ENCODE measurements at regions not wholly inside any gene's neighbourhood (a gene's known extent, or its start where the extent isn't known, plus 50 kb on each side); places are given as distances from the start of the nearest gene placed in this dataset.
"Not testable (repeated sequence)": the region's sequence is repeated elsewhere in the genome, so short reads cannot be mapped to it uniquely, and the experiment has no call there.

- no peak for DNase-seq
Observed at GRCh38 chr5:120251898-120252297, 212.2 kb upstream of the PRR16 start.

GRCh38 chr5:120252839-120253238 lies 211.3 kb upstream of the PRR16 start:
- no peak for DNase-seq

DNA sequence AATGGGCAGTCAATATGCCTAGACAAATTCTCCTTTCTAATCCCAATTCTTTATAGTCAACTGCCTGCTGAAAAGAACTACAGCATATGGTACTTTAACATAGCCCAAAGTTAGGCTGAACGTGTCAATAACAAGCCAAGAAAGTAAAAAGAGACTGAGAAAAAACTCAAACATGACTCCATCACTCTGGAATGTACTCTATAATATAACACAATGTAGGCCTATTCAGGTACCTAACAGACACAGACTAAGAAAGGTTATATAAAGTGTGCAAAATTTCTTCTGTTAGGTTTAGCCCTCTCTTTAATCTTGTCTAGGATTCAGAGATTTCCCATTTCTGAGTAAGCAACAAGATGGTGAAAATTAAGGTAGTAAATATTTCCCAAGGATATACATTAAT lies 209.7 kb upstream of the PRR16 start:
- no peak for DNase-seq

DNA sequence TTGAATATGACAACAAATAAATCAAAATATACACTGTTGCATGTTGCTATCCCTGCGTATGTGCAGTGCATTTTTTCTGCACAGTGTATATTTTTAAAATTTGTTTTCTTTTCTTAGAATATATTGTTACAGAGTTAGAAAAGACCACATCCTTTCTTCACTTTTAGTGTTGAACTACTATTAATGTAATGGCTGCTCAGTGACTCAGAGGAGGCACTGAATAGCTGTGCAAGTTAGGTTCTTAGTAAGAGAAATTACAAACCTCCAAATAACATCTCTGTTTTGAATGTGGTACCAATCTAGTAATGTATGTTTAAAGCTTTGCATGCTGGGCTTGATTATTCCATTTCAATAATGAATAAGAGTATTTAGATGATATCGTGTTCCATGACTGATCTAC lies 208.9 kb upstream of the PRR16 start:
- DNase-seq: no peak

DNA sequence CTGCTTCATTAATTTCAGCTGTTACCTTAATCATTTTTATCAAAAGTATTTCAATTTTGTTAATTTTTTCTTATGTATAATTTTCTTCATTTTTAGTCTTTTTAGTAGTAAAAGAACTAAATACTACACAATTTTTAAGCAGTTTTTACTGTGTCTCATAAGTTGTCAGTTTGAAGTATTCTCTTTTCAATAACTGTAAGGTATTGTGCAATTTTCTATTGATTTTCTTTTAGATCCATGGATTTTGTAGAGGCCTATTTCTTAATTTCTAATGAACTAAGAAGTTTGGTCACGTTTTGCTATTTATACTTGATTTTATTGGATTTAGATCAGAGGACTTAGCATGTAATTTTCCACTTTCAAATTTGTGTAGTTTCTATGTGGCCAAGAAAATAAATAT lies 207.7 kb upstream of the PRR16 start:
- no peak for DNase-seq

GRCh38 chr5:120257358-120257971 lies 206.6 kb upstream of the PRR16 start:
- no peak for DNase-seq

GRCh38 chr5:120258123-120258522 lies 206.0 kb upstream of the PRR16 start:
- DNase-seq: no peak

- DNase-seq: no peak
Observed at GRCh38 chr5:120260651-120261050, 203.4 kb upstream of the PRR16 start.

DNA sequence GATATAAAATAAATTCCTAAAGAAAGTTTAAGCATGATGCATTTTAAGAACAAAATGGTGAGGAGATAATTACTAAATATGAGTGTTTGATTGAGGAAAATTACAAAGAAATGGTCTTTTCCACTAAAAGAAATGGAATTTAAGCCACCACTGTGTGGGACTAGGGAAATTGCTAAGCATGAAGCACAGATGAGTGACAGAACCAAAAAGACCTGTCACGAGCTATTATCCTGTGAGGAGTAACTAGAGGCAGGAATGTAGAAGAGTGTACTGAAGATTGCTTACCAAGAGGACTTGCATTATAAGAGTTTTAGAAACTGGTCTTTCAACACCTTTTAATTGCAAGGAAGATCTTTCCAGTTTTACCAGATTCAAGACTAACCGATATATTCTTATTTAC lies 193.6 kb upstream of the PRR16 start:
- DNase-seq: no peak

GRCh38 chr5:120293796-120294195 lies 170.3 kb upstream of the PRR16 start:
- DNase-seq: no peak

DNA sequence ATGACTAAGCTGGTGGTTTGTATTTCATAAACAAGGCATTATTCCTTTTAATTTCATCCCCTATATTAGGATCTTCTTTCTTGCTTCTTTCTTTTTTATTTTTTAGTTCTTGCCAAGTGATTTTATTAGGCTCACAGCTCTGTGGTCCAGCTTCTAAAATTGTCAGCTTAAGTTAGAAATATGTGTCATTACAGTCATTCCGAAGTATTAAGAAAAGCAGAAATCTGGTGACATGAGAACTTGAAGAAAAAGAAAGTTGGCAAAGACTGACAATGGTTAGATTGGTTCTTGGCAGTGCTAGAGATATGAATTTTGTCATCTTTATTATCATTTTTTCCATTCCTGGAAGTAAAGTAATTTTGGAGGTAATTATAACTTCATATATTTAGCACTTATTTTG lies 166.5 kb upstream of the PRR16 start:
- DNase-seq: no peak

DNA sequence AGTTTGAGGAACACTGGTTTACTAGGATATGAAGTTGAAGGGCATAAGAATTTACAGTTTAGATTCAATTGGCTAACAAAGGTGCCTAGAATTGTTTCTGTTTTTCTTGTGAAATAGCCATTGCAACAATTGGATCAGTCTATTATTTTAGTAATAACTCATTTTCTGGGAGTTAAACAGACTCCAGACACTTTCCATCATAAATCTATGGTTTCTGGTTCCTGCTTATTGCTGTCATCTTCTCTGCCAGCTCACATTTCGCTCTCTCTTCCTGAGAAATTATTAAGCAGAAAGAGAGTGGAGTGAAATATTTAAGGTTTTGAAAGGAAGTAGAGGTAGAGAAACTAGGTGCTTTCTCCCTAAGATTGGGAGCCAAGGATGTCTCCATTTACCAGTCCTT lies 165.1 kb upstream of the PRR16 start:
- DNase-seq: no peak

GRCh38 chr5:120304663-120305062 lies 159.4 kb upstream of the PRR16 start:
- DNase-seq: no peak

GRCh38 chr5:120306303-120306702 lies 157.8 kb upstream of the PRR16 start:
- no peak for DNase-seq

DNA sequence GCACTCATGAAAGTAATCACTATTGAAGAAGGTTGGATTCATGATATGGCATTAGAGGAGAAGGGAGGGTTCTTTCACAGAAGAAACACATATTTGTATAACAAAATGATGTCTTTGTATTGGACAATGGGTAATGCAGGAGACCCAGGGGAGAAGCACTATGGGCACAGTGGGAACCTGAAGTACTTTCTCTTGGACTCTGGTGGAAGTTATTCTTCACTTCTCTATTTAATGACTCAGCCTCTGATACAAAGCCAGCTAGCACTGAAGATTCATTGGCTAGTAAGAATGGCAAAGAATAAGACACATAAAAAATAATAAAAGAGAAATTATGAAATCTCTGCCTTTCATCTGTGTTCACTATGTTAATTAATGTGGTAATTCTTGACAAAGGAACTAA lies 149.9 kb upstream of the PRR16 start:
- no peak for DNase-seq

DNA sequence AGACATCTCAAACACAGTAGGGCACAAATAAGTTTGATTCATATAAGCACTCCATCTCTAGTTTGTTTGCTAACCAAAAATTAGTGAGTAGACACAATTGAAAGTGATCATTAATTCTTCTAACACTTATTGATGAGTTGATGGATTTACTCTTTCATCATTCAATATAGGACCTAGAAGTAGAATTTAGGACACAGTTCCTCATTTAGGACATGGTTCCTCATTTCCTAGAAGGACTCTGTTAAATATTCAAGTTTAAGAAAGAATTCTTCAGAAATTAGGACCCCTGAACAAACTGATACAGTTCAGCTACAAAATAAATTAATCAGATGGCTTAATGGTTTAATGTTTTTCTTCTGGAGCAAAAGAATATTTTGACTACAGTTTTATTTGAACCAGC lies 143.5 kb upstream of the PRR16 start:
- no peak for DNase-seq

DNA sequence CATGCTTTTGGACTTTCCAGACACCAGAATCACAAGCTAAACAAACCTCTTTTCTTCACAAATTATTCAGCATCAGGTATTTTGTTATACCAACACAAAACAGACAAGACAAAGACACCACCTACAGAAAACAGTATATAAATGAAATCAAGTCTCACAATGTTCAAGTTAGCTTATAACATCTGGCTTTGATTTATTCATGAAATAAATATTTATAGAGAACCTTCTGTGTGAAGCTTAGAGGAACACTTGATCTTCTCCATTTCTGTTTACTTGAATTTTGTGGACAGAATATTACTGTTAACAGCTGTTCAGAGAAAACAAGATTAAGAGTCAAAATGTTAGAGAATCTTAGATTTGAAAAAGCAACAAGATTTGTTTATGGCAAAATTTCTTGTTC lies 137.4 kb upstream of the PRR16 start:
- no peak for DNase-seq

DNA sequence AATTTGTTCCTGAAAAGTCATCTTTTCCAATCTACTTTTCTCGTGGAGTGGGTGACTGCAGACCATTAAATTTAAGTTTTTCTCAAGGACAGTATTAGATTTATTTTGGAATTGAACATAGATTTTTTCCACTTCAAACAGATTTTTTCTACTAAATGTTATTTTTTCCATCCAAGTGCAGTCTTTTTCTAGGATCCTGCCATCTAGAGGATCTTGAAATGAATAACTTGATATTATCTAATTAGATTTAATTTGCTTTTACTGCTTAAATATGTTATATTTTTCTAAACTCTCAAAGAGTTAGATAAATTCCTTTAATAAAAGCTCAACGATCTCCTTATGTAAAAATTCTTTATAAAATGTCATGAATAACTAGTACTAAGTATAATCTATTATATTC lies 136.9 kb upstream of the PRR16 start:
- DNase-seq: no peak

DNA sequence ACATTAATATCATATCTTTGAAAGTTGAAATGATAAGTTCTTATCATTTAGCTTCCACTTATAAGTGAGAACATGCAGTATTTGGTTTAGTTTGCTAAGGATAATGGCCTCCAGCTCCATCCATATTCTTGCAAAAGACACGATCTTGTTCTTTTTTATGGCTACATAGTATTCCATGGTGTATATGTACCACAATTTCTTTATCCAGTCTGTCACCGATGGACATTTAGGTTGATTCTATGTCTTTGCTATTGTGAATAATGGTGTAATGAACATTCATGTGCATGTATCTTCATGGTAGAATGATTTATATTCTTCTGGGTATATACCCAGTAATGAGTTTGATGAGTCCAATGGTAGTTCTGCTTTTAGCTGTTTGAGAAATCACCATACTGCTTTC lies 135.0 kb upstream of the PRR16 start:
- no peak for DNase-seq

GRCh38 chr5:120330558-120330957 lies 133.5 kb upstream of the PRR16 start:
- no peak for DNase-seq

DNA sequence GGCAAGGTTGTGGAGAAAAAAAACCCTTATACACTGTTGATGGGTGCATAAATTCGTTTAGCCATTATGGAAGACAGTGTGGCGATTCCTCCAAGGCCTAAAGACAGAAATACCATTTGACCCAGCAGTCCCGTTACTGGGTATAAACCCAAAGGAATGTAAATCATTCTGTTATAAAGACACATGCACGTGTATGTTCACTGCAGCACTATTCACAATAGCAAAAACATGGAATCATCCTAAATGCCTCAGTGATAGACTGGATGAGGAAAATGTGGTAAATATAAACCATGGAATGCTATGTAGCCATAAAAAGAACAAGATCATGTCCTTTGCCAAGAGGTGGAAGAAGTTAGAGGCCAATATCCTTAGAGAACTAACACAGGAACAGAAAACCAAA lies 119.9 kb upstream of the PRR16 start:
- DNase-seq: no peak

GRCh38 chr5:120345947-120346346 lies 118.2 kb upstream of the PRR16 start:
- DNase-seq: no peak

DNA sequence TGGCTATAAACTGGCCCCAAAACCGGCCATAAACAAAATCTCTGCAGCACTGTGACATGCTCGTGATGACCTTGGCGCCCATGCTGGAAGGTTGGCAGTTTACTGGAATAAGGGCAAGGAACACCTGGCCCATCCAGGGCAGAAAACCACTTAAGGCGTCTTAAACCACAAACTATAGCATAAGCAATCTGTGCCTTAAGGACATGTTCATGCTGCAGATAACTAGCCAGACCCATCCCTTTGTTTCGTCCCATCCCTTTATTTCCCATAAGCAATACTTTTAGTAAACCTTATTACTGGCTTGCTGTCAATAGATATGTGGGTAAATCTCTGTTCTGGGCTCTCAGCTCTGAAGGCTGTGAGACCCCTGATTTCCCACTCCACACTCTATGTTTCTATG lies 113.0 kb upstream of the PRR16 start:
- DNase-seq: not testable (repeated sequence)

DNA sequence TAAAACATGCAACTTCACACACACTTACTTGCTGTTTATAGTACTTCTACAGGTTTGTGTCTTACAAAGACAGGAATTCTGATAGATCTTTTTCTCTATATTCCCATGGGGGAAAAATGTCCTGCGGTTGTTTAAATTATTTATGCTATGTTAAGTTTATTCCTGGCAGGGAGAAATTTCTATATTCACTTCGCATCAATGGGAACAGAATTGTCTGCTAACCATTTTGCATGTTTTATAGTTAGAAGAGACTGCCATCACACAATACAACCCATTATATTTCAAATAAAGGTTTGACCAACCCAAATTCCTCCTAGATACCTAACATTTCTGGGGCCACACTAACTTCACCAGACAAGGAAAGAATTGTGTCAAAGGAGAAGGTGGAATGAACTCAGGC lies 110.0 kb upstream of the PRR16 start:
- DNase-seq: no peak

DNA sequence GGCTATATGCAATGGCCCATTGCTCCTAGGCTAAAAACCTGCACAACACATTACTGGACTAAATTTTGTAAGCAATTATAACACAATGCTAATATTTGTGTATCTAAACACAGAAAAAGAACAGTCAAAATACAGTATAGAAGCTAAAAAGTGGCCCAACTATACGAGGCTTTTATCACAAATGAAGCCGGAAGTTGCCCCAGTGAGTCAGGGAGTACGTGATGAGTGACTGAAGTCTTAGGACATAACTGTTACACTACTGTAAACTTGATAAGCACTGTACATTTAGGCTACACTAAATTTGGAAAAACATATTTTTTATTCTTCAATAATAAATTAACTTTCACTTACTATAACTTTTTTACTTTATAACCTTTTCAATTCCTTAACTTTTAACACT lies 105.2 kb upstream of the PRR16 start:
- no peak for DNase-seq

- DNase-seq: no peak
Observed at GRCh38 chr5:120361941-120362340, 102.2 kb upstream of the PRR16 start.
